Dermis blood vessel endothelial cell (primary cell): ENCODE measurements at regions not wholly inside any gene's neighbourhood (a gene's known extent, or its start where the extent isn't known, plus 50 kb on each side); places are given as distances from the start of the nearest gene placed in this dataset.
"Not testable (repeated sequence)": the region's sequence is repeated elsewhere in the genome, so short reads cannot be mapped to it uniquely, and the experiment has no call there.

Source experiments
- DNase-seq: peaks from one replicate; pipeline ENCODE4 v3.0.0; 2010

- DNase-seq = no peak
Observed at GRCh38 chr4:159748834-159749444, 646.1 kb downstream of the RAPGEF2 start.

GRCh38 chr4:159757499-159757898 is 654.6 kb downstream of the RAPGEF2 start:
- no peak for DNase-seq

- no peak for DNase-seq
Observed at GRCh38 chr4:159758061-159758460, 655.2 kb downstream of the RAPGEF2 start.

- DNase-seq = no peak
Observed at GRCh38 chr4:159762672-159763071, 659.8 kb downstream of the RAPGEF2 start.

GRCh38 chr4:159764343-159764952 is 661.6 kb downstream of the RAPGEF2 start:
- peak; percentile 55 for DNase-seq

- DNase-seq = no peak
Observed at GRCh38 chr4:159765382-159765781, 662.5 kb downstream of the RAPGEF2 start.

GRCh38 chr4:159766241-159766640 is 663.4 kb downstream of the RAPGEF2 start:
- no peak for DNase-seq

GRCh38 chr4:159767406-159767805 is 664.5 kb downstream of the RAPGEF2 start:
- no peak for DNase-seq

- no peak for DNase-seq
Observed at GRCh38 chr4:159768016-159768415, 665.1 kb downstream of the RAPGEF2 start.

GRCh38 chr4:159770401-159770800 is 667.5 kb downstream of the RAPGEF2 start:
- DNase-seq = no peak

- no peak for DNase-seq
Observed at GRCh38 chr4:159770969-159771368, 668.1 kb downstream of the RAPGEF2 start.

- DNase-seq = no peak
Observed at GRCh38 chr4:159776961-159777360, 674.1 kb downstream of the RAPGEF2 start.

GRCh38 chr4:159777689-159778088 is 674.8 kb downstream of the RAPGEF2 start:
- DNase-seq = no peak

- DNase-seq = no peak
Observed at GRCh38 chr4:159778298-159778697, 675.4 kb downstream of the RAPGEF2 start.

- DNase-seq = no peak
Observed at GRCh38 chr4:159779716-159780115, 676.8 kb downstream of the RAPGEF2 start.

GRCh38 chr4:159780196-159780922 is 677.5 kb downstream of the RAPGEF2 start:
- DNase-seq = no peak

- no peak for DNase-seq
Observed at GRCh38 chr4:159787901-159788300, 685.0 kb downstream of the RAPGEF2 start.

GRCh38 chr4:159791334-159791733 is 688.5 kb downstream of the RAPGEF2 start:
- DNase-seq = no peak

GRCh38 chr4:159804592-159804991 is 701.7 kb downstream of the RAPGEF2 start:
- DNase-seq = not testable (repeated sequence)

GRCh38 chr4:159823743-159824142 is 720.9 kb downstream of the RAPGEF2 start:
- DNase-seq = no peak

- DNase-seq = no peak
Observed at GRCh38 chr4:159828687-159829086, 725.8 kb downstream of the RAPGEF2 start.

GRCh38 chr4:159829184-159829583 is 726.3 kb downstream of the RAPGEF2 start:
- no peak for DNase-seq

GRCh38 chr4:159837071-159837470 is 734.2 kb downstream of the RAPGEF2 start:
- DNase-seq = no peak

GRCh38 chr4:159855731-159856130 is 752.9 kb downstream of the RAPGEF2 start:
- no peak for DNase-seq
